Mesothelial cell of epicardium (in vitro differentiated cells): ENCODE measurements at regions not wholly inside any gene's neighbourhood (a gene's known extent, or its start where the extent isn't known, plus 50 kb on each side); places are given as distances from the start of the nearest gene placed in this dataset.
A peak's percentile ranks its signal among the peaks of the same experiment; 100 is the strongest.

ENCODE experiments used
- DNase-seq, 2 experiments: peaks; one replicate each; pipeline ENCODE4 v3.0.0; 2021; ENCODE audit warnings: low spot score in 2 of 2; ENCODE audit not compliant: unreplicated experiment in 2 of 2
- H3K27ac Mint-ChIP-seq: 2 replicates; pipeline ENCODE4 v1.8.0; 2021; ENCODE audit warnings: mixed read lengths
- H3K27me3 Mint-ChIP-seq: 2 replicates; pipeline ENCODE4 v1.8.0; 2021; ENCODE audit warnings: low read depth, mixed read lengths
- H3K36me3 Mint-ChIP-seq: 2 replicates; pipeline ENCODE4 v1.8.0; 2021; ENCODE audit warnings: mixed read lengths
- H3K4me1 Mint-ChIP-seq: 2 replicates; pipeline ENCODE4 v1.8.0; 2021; ENCODE audit warnings: mixed read lengths
- H3K4me3 Mint-ChIP-seq: 2 replicates; pipeline ENCODE4 v1.8.0; 2021; ENCODE audit warnings: mild to moderate bottlenecking, moderate library complexity, mixed read lengths
- H3K9me3 Mint-ChIP-seq: 2 replicates; pipeline ENCODE4 v1.8.0; 2021; ENCODE audit warnings: mixed read lengths
- TF ChIP-seq, protein P1 (sequence below): fragments of 200-600 bp; sonication (generic); IDR thresholded peaks from one replicate; pipeline ENCODE4 v1.5.0; 2021; ENCODE audit warnings: antibody characterized with exemption; ENCODE audit not compliant: unreplicated experiment

DNA sequence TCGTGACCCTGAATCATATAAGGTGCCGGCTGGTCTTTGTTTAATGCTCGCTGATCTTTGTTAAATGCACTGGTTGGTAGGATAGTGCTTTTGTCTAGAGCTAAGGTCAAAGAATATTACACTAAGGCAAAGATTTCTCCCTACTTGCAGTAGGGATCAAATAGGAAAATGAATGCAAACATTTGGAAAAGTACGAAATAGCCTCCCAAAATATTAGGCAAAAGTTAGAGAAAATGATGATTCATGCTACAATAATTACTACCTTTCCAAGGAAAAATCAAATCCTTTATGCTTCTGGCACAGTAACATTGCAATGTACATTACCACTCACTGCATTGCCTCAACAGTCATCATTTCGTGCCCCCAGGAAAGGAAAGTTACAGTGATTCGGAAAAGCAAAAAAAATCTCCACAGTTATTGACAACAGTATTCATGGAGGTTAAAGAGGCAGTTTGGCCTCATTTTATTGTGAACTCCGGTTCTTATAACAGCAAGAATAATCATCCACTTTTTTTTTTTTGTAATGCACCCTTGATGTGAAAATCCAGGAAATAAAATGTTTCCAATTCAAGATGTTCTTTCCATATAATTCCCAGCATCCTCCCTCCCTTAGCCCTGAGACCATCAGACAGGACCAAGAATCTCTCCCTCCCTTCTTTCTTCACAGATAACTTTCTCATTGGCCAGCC is 61.7 kb upstream of the ZMYND8 start:
- H3K36me3 Mint-ChIP-seq = no peaks in the 10 kb centered on the region
- H3K4me3 Mint-ChIP-seq = no peak overlapping the region
- no peaks in the 10 kb centered on the region for H3K9me3 Mint-ChIP-seq
- no peaks in the 10 kb centered on the region for H3K27me3 Mint-ChIP-seq
- TF ChIP-seq, protein P1, sequence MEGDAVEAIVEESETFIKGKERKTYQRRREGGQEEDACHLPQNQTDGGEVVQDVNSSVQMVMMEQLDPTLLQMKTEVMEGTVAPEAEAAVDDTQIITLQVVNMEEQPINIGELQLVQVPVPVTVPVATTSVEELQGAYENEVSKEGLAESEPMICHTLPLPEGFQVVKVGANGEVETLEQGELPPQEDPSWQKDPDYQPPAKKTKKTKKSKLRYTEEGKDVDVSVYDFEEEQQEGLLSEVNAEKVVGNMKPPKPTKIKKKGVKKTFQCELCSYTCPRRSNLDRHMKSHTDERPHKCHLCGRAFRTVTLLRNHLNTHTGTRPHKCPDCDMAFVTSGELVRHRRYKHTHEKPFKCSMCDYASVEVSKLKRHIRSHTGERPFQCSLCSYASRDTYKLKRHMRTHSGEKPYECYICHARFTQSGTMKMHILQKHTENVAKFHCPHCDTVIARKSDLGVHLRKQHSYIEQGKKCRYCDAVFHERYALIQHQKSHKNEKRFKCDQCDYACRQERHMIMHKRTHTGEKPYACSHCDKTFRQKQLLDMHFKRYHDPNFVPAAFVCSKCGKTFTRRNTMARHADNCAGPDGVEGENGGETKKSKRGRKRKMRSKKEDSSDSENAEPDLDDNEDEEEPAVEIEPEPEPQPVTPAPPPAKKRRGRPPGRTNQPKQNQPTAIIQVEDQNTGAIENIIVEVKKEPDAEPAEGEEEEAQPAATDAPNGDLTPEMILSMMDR = no peak
- no peak overlapping the region for H3K27ac Mint-ChIP-seq
- peaks cover 22% of the 10 kb centered on the region for H3K4me1 Mint-ChIP-seq
- DNase-seq = no peak

DNA sequence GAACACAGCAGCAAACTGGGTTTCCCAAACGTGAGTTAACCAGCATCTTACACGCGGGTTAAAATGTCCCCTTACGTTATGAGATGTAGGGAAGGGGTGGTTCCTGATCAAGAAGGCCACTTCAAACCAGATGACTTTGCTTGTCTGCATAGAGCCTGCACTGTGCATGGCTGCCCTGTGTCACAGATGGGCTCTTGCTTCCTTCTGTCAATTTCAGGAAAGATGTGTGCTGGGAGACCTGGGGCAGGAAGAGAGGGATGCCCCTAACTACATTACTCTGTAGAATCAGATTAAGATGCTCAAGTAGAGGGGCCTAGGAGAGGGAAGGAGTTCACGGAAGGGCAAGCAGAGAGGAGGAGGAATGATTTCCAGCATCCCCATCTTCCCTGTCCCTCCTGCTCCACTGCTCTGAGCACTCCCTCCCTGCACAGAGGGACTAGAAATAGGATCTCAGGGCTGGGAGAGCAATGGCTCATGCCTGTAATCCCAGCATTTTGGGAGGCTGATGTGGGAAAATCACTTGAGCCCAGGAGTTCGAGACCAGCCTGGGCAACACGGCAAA is 63.5 kb upstream of the ZMYND8 start:
- TF ChIP-seq, protein P1 = no peak
- Mint-ChIP-seq H3K27me3 (no peaks in the 10 kb centered on the region), H3K9me3 (no peaks in the 10 kb centered on the region), H3K27ac (no peak overlapping the region), H3K4me3 (no peak overlapping the region), H3K36me3 (no peaks in the 10 kb centered on the region), H3K4me1 (peaks cover 27% of the 10 kb centered on the region)
- DNase-seq = no peak

DNA sequence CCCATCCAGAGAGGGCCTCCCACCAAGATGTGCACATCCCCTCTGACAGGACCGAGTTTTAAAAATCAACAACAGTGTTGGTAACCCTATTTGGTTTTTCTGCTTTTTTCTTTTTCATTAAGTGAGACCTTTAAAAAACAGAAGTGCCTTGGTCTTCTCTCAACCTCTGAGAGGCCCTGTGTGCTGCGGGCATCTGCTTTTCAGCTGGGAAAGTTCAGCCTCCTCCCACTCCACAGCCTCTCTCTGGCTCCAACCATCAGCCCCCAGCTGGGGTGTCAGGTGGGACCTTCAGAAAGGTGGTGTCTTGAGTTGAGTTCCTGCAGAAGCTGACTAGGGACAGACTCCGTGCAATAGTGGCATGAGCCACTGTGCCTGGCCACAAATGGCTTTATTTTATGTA is 64.6 kb upstream of the ZMYND8 start:
- H3K27ac Mint-ChIP-seq = no peak overlapping the region

DNA sequence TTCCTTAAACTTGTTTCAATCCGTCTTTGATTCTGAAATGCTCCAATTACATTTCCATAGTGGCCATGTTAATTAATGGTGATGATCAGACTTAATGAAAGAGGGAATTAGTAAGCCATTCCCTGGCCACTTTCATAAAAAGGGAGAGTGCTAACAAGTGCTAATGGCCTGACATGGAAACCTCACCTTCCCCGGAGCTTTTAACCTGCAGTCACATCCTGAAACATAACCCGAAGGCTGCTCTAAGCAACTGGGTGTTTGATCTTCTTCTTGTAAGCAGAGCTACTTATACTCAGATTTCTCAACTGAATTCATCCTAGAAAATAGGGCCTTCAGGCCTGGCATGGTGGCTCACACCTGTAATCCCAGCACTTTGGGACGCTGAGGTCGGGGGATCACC is 67.1 kb upstream of the ZMYND8 start:
- peaks cover 8% of the 10 kb centered on the region for H3K9me3 Mint-ChIP-seq
- no peaks in the 10 kb centered on the region for H3K27me3 Mint-ChIP-seq
- H3K4me3 Mint-ChIP-seq = no peak overlapping the region
- H3K36me3 Mint-ChIP-seq = peaks cover 6% of the 10 kb centered on the region
- peaks cover 17% of the 10 kb centered on the region for H3K4me1 Mint-ChIP-seq
- peak overlapping the region; percentile 47 for H3K27ac Mint-ChIP-seq
- DNase-seq = no peak
- TF ChIP-seq, protein P1 = no peak

More for the DNA sequence above, 64.6 kb upstream of the ZMYND8 start:
- TF ChIP-seq, protein P1 = no peak
- Mint-ChIP-seq H3K36me3 (no peaks in the 10 kb centered on the region), H3K9me3 (no peaks in the 10 kb centered on the region), H3K4me1 (peaks cover 27% of the 10 kb centered on the region), H3K27me3 (no peaks in the 10 kb centered on the region), H3K4me3 (no peak overlapping the region)
- no peak for DNase-seq

DNA sequence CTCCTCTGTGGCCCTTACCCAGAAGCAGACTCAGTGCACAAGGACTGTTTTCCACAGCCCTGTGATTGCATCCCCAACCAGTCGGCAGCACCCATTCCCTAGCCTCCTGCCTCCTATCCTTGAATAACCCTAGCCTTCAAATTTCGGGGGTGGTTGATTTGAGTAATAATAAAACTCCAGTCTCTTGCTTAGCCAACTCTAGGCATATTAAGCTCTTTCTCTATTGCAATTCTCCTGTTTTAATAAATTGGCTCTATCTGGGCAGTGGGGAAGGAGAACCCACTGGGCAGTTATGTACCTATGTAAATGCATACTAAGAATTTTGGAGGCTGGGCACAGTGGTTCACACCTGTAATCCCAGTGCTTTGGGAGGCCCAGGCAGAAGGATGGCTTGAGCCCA is 70.6 kb upstream of the ZMYND8 start:
- TF ChIP-seq, protein P1 = no peak
- no peak for DNase-seq
- Mint-ChIP-seq H3K9me3 (peaks cover 12% of the 10 kb centered on the region), H3K4me3 (no peak overlapping the region), H3K4me1 (peaks cover 17% of the 10 kb centered on the region), H3K36me3 (peaks cover 10% of the 10 kb centered on the region), H3K27ac (no peak overlapping the region), H3K27me3 (no peaks in the 10 kb centered on the region)
